DND-41 (cell line): ENCODE measurements at regions not wholly inside any gene's neighbourhood (a gene's known extent, or its start where the extent isn't known, plus 50 kb on each side); places are given as distances from the start of the nearest gene placed in this dataset.

ENCODE experiments used
- ATAC-seq: fragments of 200-7000 bp; cut with Tn5 transposase; 3 replicates; pipeline ENCODE4 v1.9.1; 2021; ENCODE audit warnings: low read depth; ENCODE audit not compliant: insufficient read depth
- DNase-seq: peaks from one replicate; pipeline ENCODE4 v3.0.0-alpha.2; 2020
- H2AFZ ChIP-seq: 2 replicates; pipeline ENCODE4 v1.6.0; 2012; ENCODE audit warnings: low read depth, low read length
- H3K27ac ChIP-seq: 2 replicates; pipeline ENCODE4 v1.5.1; 2012; ENCODE audit warnings: low read length, inconsistent platforms
- H3K27me3 ChIP-seq: fragments of 200-600 bp; sonication (generic); 2 replicates; pipeline ENCODE4 v1.6.0; 2012; ENCODE audit warnings: low read length, mild to moderate bottlenecking, inconsistent platforms; ENCODE audit not compliant: insufficient read depth, poor library complexity
- H3K36me3 ChIP-seq: 2 replicates; pipeline ENCODE4 v1.5.1; 2012; ENCODE audit warnings: low read length, inconsistent platforms; ENCODE audit not compliant: insufficient read depth
- H3K4me1 ChIP-seq: 2 replicates; pipeline ENCODE4 v1.5.1; 2012; ENCODE audit warnings: mild to moderate bottlenecking, low read length; ENCODE audit not compliant: insufficient read depth
- H3K4me2 ChIP-seq: 2 replicates; pipeline ENCODE4 v1.6.0; 2012; ENCODE audit warnings: mild to moderate bottlenecking, moderate library complexity, low read length, inconsistent platforms; ENCODE audit not compliant: insufficient read depth
- H3K4me3 ChIP-seq, 2 experiments: fragments of 200-600 bp in 1 of 2; shearing (Covaris generic) in 1 of 2; 2 replicates each; pipeline ENCODE4 v1.5.1; 2012 to 2016; ENCODE audit warnings: inconsistent platforms in 2 of 2, low read length in 2 of 2, mild to moderate bottlenecking in 2 of 2, low read depth in 1 of 2, moderate library complexity in 1 of 2
- H3K79me2 ChIP-seq: 2 replicates; pipeline ENCODE4 v1.6.0; 2012; ENCODE audit warnings: low read length, inconsistent platforms; ENCODE audit not compliant: insufficient read depth
- H3K9ac ChIP-seq: 2 replicates; pipeline ENCODE4 v1.6.0; 2012; ENCODE audit warnings: low read depth, mild to moderate bottlenecking, inconsistent platforms, low read length, moderate library complexity
- H3K9me3 ChIP-seq: 2 replicates; pipeline ENCODE4 v1.5.1; 2012; ENCODE audit warnings: low read length, moderate library complexity, mild to moderate bottlenecking, inconsistent platforms; ENCODE audit not compliant: insufficient read depth, severe bottlenecking
- H4K20me1 ChIP-seq: 2 replicates; pipeline ENCODE4 v1.6.0; 2012; ENCODE audit warnings: low read length; ENCODE audit not compliant: insufficient read depth
- EZH2 ChIP-seq: IDR thresholded peaks from 3 replicates; pipeline ENCODE4 v1.6.1; 2012; ENCODE audit warnings: borderline replicate concordance, low read depth, mild to moderate bottlenecking, moderate library complexity, low read length, inconsistent platforms; ENCODE audit not compliant: severe bottlenecking
- TF ChIP-seq, protein P1 (sequence below): IDR thresholded peaks from 2 replicates; pipeline ENCODE4 v1.5.1; 2012; ENCODE audit warnings: borderline replicate concordance, low read length, moderate library complexity, mild to moderate bottlenecking; ENCODE audit not compliant: poor library complexity, severe bottlenecking; ENCODE audit errors: extremely low read depth

DNA sequence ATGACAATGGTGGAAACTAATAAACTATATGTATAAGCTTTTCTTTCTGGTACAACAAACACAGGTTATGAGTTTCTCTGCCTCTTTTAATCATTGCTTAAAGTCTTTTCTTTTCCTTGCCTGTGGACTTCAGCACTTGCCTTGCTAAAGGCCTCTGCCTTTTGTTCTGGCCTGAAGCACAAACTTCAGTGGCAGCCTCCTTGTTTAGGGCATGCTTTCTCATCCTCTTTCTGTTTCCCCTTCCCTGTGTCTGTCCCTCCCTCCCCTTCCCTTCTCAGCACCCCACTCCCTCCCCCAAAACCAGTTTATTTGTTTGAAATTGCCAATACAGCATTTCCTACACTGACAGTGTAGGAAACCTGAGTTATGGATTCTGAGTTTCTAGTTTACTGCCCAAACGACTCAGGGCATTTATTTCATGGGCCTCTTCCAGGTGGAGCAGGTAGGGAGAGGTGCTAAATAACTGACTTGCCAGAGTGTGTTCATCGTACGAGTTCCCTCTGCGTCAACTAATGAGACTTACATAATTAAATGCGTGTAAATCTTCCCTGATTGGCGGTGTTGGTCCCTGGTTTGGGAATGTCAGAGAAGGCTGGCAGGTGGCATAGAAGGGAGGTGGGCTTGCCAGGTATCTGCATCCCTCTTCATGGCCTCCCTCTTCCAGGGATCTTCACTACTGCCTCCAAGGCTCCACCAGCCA is 311.0 kb downstream of the FBXW7 start:
- Histone ChIP-seq H3K27me3 (no peaks in the 10 kb centered on the region), H3K4me2 (no peak overlapping the region), H3K79me2 (no peaks in the 10 kb centered on the region), H3K4me3 (no peak overlapping the region), H4K20me1 (no peaks in the 10 kb centered on the region), H3K9me3 (peaks cover 7% of the 10 kb centered on the region), H3K36me3 (no peaks in the 10 kb centered on the region), H3K9ac (no peak overlapping the region), H3K4me1 (no peaks in the 10 kb centered on the region), H2AFZ (peak overlapping the region; percentile 40; the same call in 1 of the 2 replicates), H3K27ac (no peak overlapping the region)
- ATAC-seq (no peak), DNase-seq (no peak)
- TF ChIP-seq, protein P1, sequence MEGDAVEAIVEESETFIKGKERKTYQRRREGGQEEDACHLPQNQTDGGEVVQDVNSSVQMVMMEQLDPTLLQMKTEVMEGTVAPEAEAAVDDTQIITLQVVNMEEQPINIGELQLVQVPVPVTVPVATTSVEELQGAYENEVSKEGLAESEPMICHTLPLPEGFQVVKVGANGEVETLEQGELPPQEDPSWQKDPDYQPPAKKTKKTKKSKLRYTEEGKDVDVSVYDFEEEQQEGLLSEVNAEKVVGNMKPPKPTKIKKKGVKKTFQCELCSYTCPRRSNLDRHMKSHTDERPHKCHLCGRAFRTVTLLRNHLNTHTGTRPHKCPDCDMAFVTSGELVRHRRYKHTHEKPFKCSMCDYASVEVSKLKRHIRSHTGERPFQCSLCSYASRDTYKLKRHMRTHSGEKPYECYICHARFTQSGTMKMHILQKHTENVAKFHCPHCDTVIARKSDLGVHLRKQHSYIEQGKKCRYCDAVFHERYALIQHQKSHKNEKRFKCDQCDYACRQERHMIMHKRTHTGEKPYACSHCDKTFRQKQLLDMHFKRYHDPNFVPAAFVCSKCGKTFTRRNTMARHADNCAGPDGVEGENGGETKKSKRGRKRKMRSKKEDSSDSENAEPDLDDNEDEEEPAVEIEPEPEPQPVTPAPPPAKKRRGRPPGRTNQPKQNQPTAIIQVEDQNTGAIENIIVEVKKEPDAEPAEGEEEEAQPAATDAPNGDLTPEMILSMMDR = no peak
- no peak for TF ChIP-seq EZH2

DNA sequence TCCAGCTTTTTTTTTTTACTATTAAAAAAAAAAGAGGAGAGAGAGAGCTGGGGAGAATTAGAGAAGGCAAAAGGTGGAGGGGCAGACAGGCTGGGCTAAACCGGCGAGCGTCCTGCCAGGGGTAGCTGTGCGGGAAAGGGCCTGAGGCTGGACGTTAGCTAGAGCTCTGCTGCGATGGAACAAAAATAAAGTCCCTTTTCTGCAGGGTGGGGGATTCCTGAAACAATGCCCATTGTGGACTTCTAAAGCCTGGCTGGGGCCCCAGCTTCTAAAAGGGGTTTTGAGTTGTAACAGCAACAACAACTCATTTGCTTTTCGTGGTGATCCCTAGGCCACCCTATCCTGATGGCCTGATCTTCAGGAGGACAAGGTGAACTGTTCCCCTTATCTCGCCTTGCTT is 311.7 kb downstream of the FBXW7 start:
- no peak overlapping the region for H3K9ac ChIP-seq
- no peak overlapping the region for H3K4me2 ChIP-seq
- H3K9me3 ChIP-seq = peaks cover 7% of the 10 kb centered on the region
- H4K20me1 ChIP-seq = no peaks in the 10 kb centered on the region
- H3K27me3 ChIP-seq = no peaks in the 10 kb centered on the region
- no peaks in the 10 kb centered on the region for H3K4me1 ChIP-seq
- TF ChIP-seq EZH2 = no peak
- TF ChIP-seq, protein P1 = no peak
- no peak overlapping the region for H3K27ac ChIP-seq
- H3K79me2 ChIP-seq = no peaks in the 10 kb centered on the region
- H2AFZ ChIP-seq = peak overlapping the region; percentile 40; the same call in 1 of the 2 replicates
- H3K36me3 ChIP-seq = no peaks in the 10 kb centered on the region
- DNase-seq (no peak), ATAC-seq (no peak)
- H3K4me3 ChIP-seq = no peak overlapping the region

DNA sequence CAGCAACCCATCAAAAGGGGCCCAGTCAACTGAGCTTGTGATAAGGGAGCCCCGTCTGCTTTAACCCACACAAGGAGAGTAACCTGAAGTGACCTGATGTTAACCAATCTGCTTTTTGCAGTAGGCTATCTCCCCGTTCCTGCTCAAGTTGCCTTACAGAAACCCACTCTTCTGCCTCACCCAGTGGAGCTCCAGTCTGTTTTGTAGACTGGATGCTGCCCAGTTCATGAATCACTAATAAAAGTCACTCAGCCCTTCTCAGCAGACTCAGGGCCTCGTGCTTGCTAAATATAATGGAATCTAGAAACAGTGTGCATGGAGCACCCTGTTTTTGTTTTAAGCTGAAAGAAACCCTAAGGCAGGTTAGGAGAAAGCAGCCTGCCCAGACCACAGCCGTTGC is 312.3 kb downstream of the FBXW7 start:
- Histone ChIP-seq H3K4me2 (no peak overlapping the region), H3K27me3 (no peaks in the 10 kb centered on the region), H4K20me1 (no peaks in the 10 kb centered on the region), H3K4me1 (no peaks in the 10 kb centered on the region), H3K27ac (0 out of 2 replicates have a peak overlapping the region, but pooled peaks have one; percentile 15), H2AFZ (no peak overlapping the region; the same call in 1 of the 2 replicates), H3K9me3 (peaks cover 7% of the 10 kb centered on the region), H3K9ac (no peak overlapping the region), H3K79me2 (no peaks in the 10 kb centered on the region), H3K4me3 (no peak overlapping the region), H3K36me3 (no peaks in the 10 kb centered on the region)
- no peak for TF ChIP-seq EZH2
- TF ChIP-seq, protein P1 = no peak
- ATAC-seq = no peak
- DNase-seq = no peak
